KMS-11 (cell line): ENCODE measurements at regions not wholly inside any gene's neighbourhood (a gene's known extent, or its start where the extent isn't known, plus 50 kb on each side); places are given as distances from the start of the nearest gene placed in this dataset.

Experiments used
- H2AFZ ChIP-seq: fragments of 200-600 bp; sonication (generic); 2 replicates; pipeline ENCODE4 v1.6.1; 2016; ENCODE audit warnings: antibody characterized with exemption, mixed run types, low read depth
- H3K27ac ChIP-seq: fragments of 200-600 bp; sonication (generic); 2 replicates; pipeline ENCODE4 v1.6.1; 2016; ENCODE audit warnings: mild to moderate bottlenecking, mixed run types
- H3K27me3 ChIP-seq: fragments of 200-600 bp; sonication (generic); 2 replicates; pipeline ENCODE4 v1.6.1; 2017; ENCODE audit warnings: mild to moderate bottlenecking, low read depth, mixed run types, moderate library complexity; ENCODE audit not compliant: insufficient read depth
- H3K36me3 ChIP-seq: fragments of 200-600 bp; sonication (generic); 2 replicates; pipeline ENCODE4 v1.6.1; 2017; ENCODE audit warnings: mild to moderate bottlenecking, mixed run types; ENCODE audit not compliant: insufficient read depth
- H3K4me1 ChIP-seq: fragments of 200-600 bp; sonication (generic); 2 replicates; pipeline ENCODE4 v1.6.1; 2016; ENCODE audit warnings: mild to moderate bottlenecking, low read depth, mixed run types; ENCODE audit not compliant: poor library complexity, severe bottlenecking
- H3K4me2 ChIP-seq: fragments of 200-600 bp; sonication (generic); 2 replicates; pipeline ENCODE4 v1.7.0; 2016; ENCODE audit warnings: mild to moderate bottlenecking, mixed run types
- H3K4me3 ChIP-seq: fragments of 200-600 bp; sonication (generic); IDR thresholded peaks from 2 replicates; pipeline ENCODE4 v1.6.1; 2017; ENCODE audit warnings: low read depth, low read length, mixed read lengths; ENCODE audit not compliant: insufficient read depth
- H3K79me2 ChIP-seq: fragments of 200-600 bp; sonication (generic); 2 replicates; pipeline ENCODE4 v1.6.1; 2016; ENCODE audit warnings: low read depth, mixed run types; ENCODE audit not compliant: insufficient read depth
- H3K9ac ChIP-seq: fragments of 200-600 bp; sonication (generic); 2 replicates; pipeline ENCODE4 v1.6.1; 2016; ENCODE audit warnings: mild to moderate bottlenecking, mixed run types
- H4K20me1 ChIP-seq: fragments of 200-600 bp; sonication (generic); 2 replicates; pipeline ENCODE4 v1.6.1; 2016; ENCODE audit warnings: mild to moderate bottlenecking, mixed run types; ENCODE audit not compliant: insufficient read depth
- CTCF ChIP-seq: fragments of 200-600 bp; sonication (generic); conservative IDR thresholded peaks from 2 replicates; pipeline ENCODE4 v1.6.1; 2017; ENCODE audit warnings: low read depth, mild to moderate bottlenecking, antibody characterized with exemption, low read length, moderate library complexity, mixed read lengths

GRCh38 chr14:98146416-98146815 is 1125.6 kb downstream of the BCL11B start:
- Histone ChIP-seq H3K4me2 (no peak overlapping the region), H4K20me1 (no peaks in the 10 kb centered on the region), H3K4me1 (peaks cover 15% of the 10 kb centered on the region), H3K9ac (no peak overlapping the region), H3K27me3 (no peaks in the 10 kb centered on the region), H3K27ac (no peak overlapping the region), H3K36me3 (no peaks in the 10 kb centered on the region), H3K4me3 (no peak overlapping the region), H3K79me2 (no peaks in the 10 kb centered on the region), H2AFZ (no peak overlapping the region)
- no peak for TF ChIP-seq CTCF

- H3K27me3 ChIP-seq = no peaks in the 10 kb centered on the region
- H2AFZ ChIP-seq = no peak overlapping the region
- H3K9ac ChIP-seq = no peak overlapping the region
- no peaks in the 10 kb centered on the region for H3K4me1 ChIP-seq
- H3K27ac ChIP-seq = no peak overlapping the region
- no peak for TF ChIP-seq CTCF
- H3K4me2 ChIP-seq = no peak overlapping the region
- H3K4me3 ChIP-seq = no peak overlapping the region
- H4K20me1 ChIP-seq = no peaks in the 10 kb centered on the region
- H3K79me2 ChIP-seq = no peaks in the 10 kb centered on the region
- H3K36me3 ChIP-seq = no peaks in the 10 kb centered on the region
Measured at GRCh38 chr14:98154254-98154653, 1117.7 kb downstream of the BCL11B start.

GRCh38 chr14:98156411-98156810 is 1115.6 kb downstream of the BCL11B start:
- no peak for TF ChIP-seq CTCF
- H3K27me3 ChIP-seq = no peaks in the 10 kb centered on the region
- no peak overlapping the region for H3K27ac ChIP-seq
- no peaks in the 10 kb centered on the region for H4K20me1 ChIP-seq
- no peak overlapping the region for H2AFZ ChIP-seq
- H3K4me3 ChIP-seq = no peak overlapping the region
- H3K4me2 ChIP-seq = no peak overlapping the region
- no peaks in the 10 kb centered on the region for H3K36me3 ChIP-seq
- no peaks in the 10 kb centered on the region for H3K4me1 ChIP-seq
- H3K9ac ChIP-seq = no peak overlapping the region
- no peaks in the 10 kb centered on the region for H3K79me2 ChIP-seq

DNA sequence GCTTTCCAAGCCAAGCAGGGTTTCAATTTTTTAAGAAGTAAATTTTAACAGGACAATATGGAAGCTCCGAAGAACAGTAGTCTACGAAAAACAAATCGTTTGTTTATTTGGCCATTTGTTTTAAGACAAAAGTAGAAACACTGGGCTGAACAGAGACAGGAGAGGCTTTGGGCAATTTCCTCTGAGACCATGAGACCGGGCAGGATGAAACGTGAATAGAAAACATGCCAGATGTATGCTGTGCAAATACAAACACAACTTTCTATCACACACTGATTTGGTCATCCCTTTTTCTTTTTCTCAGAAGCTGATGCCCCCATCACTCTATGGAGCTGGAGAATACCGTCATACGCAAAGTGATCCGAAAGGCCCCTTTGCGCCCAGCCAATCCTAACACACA is 1111.1 kb downstream of the BCL11B start:
- Histone ChIP-seq H3K79me2 (no peaks in the 10 kb centered on the region), H4K20me1 (no peaks in the 10 kb centered on the region), H3K4me2 (no peak overlapping the region), H3K27me3 (no peaks in the 10 kb centered on the region), H3K4me1 (no peaks in the 10 kb centered on the region), H3K9ac (no peak overlapping the region), H3K27ac (no peak overlapping the region), H2AFZ (no peak overlapping the region), H3K4me3 (no peak overlapping the region), H3K36me3 (no peaks in the 10 kb centered on the region)
- TF ChIP-seq CTCF = no peak

DNA sequence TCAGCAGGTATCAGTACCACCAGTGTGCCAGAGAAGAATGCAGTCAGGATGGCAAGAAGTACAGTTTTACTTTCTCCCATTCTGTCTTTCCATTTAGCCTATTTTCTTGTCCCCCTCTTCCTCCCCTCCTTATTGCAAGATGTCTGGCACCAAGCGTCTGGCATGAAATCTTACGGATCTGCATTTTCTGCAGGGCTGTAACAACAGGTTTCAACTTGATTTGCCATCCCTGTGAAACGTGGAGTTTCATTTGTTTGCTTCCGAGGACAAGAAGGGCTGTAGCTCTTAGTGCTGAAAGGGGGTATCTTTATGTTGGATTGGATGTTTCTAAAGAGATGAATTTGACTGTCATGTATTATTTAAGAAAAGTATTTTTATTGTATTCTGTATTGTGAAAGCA is 1110.6 kb downstream of the BCL11B start:
- Histone ChIP-seq H2AFZ (no peak overlapping the region), H3K9ac (no peak overlapping the region), H3K4me3 (no peak overlapping the region), H3K27ac (no peak overlapping the region), H3K4me2 (no peak overlapping the region), H3K27me3 (no peaks in the 10 kb centered on the region), H3K4me1 (no peaks in the 10 kb centered on the region), H4K20me1 (no peaks in the 10 kb centered on the region), H3K36me3 (no peaks in the 10 kb centered on the region), H3K79me2 (no peaks in the 10 kb centered on the region)
- no peak for TF ChIP-seq CTCF
